Right renal cortex interstitium (tissue), 3 donors: ENCODE measurements at regions not wholly inside any gene's neighbourhood (a gene's known extent, or its start where the extent isn't known, plus 50 kb on each side); places are given as distances from the start of the nearest gene placed in this dataset.

Source experiments
- DNase-seq, 3 donors: peaks; one replicate each; pipeline ENCODE4 v3.0.0-alpha.2; 2013; ENCODE audit warnings: low read depth in 3 of 3, low spot score in 2 of 3

GRCh38 chr17:14918540-14918939 lies 346.6 kb downstream of the PMP22 start:
- DNase-seq = no peak

GRCh38 chr17:14910916-14911315 lies 354.2 kb downstream of the PMP22 start:
- no peak for DNase-seq

- DNase-seq = no peak
These were observed 360.7 kb downstream of the PMP22 start for GRCh38 chr17:14904386-14904785.

GRCh38 chr17:14903854-14904253 lies 361.3 kb downstream of the PMP22 start:
- DNase-seq = no peak

- DNase-seq = no peak
These were observed 362.3 kb downstream of the PMP22 start for GRCh38 chr17:14902803-14903202.

GRCh38 chr17:14902297-14902696 lies 362.8 kb downstream of the PMP22 start:
- no peak for DNase-seq

GRCh38 chr17:14901376-14901775 lies 363.8 kb downstream of the PMP22 start:
- DNase-seq = no peak

GRCh38 chr17:14886200-14886739 lies 378.9 kb downstream of the PMP22 start:
- DNase-seq = no peak

- no peak for DNase-seq
These were observed 383.0 kb downstream of the PMP22 start for GRCh38 chr17:14882131-14882530.

- no peak for DNase-seq
These were observed 389.3 kb downstream of the PMP22 start for GRCh38 chr17:14875557-14876412.

- DNase-seq = no peak
These were observed 391.1 kb downstream of the PMP22 start for GRCh38 chr17:14873996-14874395.

GRCh38 chr17:14873540-14873939 lies 391.6 kb downstream of the PMP22 start:
- no peak for DNase-seq

- DNase-seq = no peak
These were observed 393.2 kb downstream of the PMP22 start for GRCh38 chr17:14871921-14872320.

GRCh38 chr17:14866266-14866665 lies 398.9 kb downstream of the PMP22 start:
- no peak for DNase-seq

GRCh38 chr17:14864127-14864526 lies 401.0 kb downstream of the PMP22 start:
- no peak for DNase-seq

- DNase-seq = no peak
These were observed 405.6 kb downstream of the PMP22 start for GRCh38 chr17:14859542-14859941.

GRCh38 chr17:14856176-14856575 lies 408.9 kb downstream of the PMP22 start:
- DNase-seq = peak in 2 of 3 donors; percentile 27 to 35

- no peak for DNase-seq
These were observed 410.4 kb downstream of the PMP22 start for GRCh38 chr17:14854691-14855090.

GRCh38 chr17:14845591-14846281 lies 419.4 kb downstream of the PMP22 start:
- DNase-seq = no peak

- DNase-seq = no peak
These were observed 421.9 kb downstream of the PMP22 start for GRCh38 chr17:14843086-14843795.

- no peak for DNase-seq
These were observed 424.4 kb downstream of the PMP22 start for GRCh38 chr17:14840616-14841231.
